8988T (cell line): ENCODE measurements at regions not wholly inside any gene's neighbourhood (a gene's known extent, or its start where the extent isn't known, plus 50 kb on each side); places are given as distances from the start of the nearest gene placed in this dataset.

ENCODE experiments used
- DNase-seq: peaks from one replicate; pipeline ENCODE4 v3.0.0; 2011

DNA sequence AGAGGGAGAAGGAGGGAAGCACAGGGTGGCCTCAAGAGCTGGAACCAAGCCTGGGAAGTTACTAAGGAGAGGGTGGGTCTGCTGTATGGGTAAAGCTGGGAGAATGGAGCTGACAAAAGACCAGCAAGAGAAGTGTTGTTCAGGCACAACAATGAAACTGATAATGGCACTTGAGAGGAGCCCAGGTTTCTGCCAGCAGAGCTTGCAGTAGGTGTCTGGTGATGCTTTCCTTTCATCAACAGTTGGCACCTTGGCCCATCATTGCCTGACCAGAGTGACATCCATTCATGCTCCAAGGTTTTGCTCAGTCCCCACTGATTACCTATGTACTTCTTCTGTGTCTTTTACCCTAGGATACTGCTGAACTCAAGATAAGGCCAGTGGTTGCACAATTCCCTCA, 92.9 kb upstream of the CXCR4 start:
- DNase-seq = no peak

DNA sequence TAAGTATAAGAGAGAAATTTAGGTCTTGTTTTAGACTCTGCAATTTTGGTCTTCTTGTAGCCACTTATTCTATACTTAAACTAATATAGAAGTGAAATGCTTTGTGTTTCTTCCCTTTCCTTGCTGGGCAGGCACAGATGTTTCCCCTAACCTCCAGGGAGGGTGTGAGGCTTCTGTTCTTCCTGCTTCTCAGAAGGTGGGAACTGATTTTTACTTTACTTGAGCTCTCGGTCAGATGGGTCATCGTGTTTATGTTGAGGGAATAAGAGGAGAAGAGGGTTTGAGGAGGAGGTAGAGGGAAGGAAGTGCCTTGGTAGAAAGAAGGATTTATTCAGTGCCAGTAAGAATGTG, 92.5 kb upstream of the CXCR4 start:
- no peak for DNase-seq

DNA sequence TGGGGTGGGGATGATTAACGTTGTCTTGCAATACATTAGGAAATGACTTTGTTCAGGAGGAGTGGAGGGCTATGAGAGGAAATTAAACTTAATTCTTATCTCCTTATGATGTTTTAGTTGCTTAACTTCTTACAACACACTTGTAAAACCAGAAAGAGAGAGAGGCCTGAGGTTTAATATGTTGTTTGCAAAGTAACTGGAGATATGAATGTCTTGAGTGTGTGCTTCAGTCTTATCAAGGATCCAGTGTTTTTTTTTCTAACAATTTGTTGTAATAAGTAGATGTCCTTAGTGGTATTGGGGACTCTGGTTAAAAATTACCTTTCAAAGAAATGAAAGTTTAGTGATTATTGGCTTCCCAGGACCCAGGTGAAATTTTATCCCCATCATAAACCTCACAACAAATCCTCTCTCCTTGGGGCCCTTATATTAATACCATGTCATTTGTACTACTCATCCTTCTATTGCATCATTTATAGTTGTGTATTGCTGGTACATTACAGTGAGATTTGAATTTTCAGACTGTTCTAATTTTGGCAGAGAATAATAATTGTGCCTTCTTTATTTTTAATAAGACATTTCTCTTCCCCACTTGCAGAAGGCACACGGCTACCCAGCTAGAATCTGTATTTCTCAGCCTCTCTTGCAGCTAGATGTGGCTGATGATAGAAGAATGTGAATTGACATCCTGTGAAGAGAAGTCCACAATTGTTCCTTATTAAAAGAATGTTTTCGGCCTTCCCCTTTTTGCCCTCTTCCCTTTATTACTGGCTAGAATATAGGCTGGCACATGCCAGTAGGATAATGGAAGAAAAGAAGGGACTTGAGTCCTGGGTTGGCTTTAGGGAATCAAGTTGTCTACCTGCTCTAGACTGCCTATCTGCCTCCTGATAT, 91.9 kb upstream of the CXCR4 start:
- DNase-seq = no peak

DNA sequence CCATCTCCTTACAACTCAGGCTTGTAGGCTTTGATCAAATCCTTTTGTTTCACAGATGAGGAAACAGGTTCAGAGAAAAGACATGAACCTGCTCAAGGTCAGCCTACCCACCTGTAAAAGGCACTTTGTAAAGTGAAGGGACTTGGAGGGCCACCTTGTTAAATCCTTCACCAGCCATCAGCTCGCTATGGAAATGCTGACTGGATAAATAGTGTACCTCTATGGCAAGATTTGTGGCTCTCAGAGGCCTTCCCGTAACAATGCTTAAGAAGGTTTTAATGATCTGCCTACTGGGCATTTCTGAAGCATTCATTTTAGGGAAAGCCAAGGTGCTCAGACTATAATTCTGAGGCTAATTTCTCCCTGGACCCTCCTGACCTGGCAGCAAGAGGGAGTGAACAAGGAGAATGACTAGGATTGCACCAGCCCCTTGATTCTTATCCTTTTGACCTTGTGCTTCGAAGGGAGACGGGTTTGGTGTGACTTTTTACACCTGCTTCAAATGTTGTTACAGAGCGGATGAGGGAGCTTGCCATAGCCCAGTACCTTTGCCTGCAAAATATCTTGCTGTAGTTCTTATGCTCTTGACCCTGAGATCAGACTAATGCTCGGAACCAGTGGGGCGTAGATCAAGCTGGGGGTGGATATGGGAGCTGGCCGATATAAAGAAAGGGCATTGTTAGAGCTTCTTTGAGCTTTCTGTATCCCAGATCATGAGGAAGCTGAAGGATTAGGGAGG, 90.9 kb upstream of the CXCR4 start:
- DNase-seq = no peak

DNA sequence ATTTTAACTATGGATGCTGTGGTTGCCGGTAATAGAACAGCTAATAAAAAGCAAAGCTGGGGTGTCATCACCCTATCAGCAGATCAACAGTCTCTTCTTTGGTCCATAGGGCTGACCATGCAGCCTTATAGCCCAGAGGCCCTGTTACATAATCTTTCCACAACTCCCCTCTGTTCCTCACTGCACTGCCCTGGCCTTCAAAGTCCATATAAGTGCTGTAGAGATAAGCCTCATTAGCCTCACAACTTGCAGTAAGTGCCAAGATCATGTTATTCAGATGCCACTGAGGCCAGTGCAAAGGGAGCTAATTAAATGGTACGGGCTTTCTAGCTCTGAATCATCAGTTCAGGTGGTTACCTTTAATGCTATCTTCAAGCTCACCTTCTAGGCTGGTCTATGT, 89.7 kb upstream of the CXCR4 start:
- DNase-seq = no peak

DNA sequence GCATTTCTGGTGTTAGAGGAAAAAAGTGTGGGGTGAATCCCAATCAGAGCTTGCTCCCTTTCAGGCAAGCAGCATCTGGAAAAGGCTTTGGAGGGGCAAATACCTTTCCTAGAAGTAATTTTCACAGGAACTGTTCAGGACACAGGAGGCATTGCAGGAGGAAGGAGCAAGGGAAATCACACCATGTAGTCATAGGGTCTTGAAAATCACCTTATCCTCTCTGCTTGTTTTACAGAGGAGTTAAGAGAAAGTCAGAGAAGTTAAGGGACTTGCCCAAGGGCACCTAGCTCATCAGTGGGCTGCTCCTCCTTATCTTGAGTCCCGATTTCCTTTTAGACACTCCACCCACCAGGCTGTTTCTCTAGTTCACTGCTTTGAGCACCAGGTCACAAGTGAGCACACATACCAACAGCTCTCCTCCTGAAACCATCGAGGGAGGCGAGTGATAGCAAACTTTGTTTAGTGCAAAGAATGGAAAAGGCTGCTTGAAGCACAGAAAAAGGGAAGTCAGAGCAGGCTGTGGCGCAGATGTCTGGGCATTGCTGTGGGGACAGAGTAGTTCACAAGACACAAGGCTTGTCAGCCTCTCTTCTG, 89.2 kb upstream of the CXCR4 start:
- no peak for DNase-seq

DNA sequence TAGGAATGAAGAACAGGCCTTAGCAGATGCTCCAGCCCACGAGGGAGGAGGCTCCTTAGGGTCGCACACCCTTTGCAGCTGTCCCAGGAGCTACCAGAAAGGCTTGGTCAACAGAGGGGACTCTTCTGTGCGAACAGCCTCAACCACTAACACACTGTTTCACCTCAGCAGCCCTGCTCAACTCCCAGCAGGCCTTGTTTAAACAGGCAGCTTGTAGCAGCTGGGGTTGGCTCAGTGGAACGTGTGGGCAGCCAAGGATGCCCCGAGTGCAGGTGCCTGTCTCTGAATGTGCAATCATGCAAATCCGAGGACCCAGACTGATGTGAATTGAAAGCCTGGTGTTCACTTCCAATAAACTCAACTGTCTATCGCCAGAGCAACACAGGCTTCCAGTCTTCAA, 88.7 kb upstream of the CXCR4 start:
- no peak for DNase-seq

DNA sequence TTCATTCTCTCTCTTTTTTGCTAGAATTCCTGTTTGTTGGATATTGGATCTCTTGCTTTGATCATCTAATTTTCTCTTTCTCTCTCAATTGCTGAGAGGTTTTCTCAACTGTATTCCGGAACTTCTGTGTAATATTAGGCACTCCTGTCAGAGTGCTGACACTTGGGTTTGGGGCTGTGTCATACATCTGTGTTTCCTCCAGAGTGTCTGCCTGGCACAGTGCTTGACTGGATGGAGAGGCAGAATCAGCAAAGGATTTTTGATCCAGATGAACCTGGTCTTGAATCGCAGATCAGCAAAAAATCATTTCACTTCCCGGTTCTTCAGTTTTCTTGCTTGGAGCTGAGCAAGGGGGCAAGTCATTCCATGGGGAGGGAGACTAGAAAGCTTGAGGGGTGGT, 87.7 kb upstream of the CXCR4 start:
- no peak for DNase-seq

DNA sequence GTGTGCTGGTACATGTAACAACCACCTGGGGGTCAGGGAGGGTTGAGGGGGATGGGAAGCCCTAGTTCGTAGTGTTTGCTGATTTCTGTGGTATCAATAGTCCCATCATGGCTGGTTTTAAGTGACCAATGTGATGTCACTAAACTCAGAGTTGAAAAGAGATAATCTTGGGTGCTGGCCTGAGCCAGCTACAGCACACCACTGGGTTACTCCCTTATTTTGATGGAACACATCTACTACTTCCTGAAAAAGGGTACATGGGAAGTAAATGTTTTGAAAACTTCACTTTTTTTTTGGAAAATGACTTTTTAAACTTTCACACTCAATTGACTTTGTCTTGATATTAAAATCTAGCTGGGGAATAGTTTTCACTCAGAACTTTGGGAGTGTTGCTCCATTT, 87.0 kb upstream of the CXCR4 start:
- DNase-seq = no peak

DNA sequence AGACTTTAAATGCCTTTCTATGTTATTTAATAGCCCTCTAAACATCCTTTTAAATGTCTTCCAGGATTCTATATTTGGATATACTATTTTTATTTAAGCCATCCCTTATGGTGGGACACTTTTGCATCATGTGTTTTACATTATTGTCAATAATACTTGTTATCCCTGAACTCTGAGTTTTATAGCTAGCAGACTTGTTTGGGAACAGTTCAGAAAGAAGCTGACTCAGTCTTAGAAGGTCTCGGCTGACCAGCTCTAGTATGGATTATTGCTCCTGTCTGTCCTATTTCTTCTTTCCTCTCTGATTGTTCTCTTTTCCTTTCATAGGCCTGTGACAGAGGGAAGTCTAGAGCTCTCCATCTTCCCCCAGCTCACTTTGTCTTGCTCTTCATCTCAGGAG, 77.3 kb upstream of the CXCR4 start:
- no peak for DNase-seq

DNA sequence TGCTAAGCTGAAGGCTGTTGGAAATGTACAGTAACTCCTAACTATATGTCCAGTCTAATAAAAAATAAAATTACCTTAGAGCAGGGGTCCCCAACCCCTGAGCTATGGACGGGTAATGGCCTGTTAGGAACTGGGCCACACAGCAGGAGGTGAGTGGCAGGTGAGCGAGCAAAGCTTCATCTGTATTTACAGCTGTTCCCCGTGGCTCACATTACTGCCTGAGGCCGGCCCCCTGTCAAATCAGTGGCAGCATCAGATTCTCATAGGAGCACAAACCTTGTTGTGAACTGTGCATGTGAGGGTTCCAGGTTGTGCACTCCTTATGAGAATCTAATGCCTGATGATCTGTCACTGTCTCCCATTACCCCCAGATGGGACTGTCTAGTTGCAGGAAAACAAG, 73.1 kb upstream of the CXCR4 start:
- DNase-seq = no peak

DNA sequence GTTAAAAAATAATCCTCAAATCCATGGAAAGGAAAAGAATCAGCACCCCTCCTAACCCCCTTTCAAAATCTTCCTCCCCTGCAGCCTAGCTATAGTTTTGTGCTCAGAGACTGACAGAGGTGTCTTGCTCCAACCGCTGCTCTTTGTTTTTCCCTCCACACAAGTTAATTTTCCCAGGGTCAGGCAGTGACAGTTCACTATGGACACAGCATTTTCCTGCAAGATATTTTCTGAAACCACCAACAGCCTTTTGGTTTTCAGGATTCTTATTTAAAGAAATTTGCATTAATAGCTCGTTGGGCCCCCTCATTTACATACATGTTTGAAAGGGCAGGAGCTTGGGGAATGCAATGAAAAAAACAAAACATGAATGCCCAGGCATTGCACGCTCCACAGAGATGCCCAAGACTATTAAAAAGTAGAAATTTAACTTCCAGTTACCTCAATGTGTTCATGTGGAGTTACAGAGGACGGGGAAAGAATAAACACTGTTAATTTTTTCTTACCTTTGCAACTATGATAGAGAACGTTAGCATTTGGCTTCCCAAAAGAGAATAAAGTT, 71.4 kb upstream of the CXCR4 start:
- no peak for DNase-seq

DNA sequence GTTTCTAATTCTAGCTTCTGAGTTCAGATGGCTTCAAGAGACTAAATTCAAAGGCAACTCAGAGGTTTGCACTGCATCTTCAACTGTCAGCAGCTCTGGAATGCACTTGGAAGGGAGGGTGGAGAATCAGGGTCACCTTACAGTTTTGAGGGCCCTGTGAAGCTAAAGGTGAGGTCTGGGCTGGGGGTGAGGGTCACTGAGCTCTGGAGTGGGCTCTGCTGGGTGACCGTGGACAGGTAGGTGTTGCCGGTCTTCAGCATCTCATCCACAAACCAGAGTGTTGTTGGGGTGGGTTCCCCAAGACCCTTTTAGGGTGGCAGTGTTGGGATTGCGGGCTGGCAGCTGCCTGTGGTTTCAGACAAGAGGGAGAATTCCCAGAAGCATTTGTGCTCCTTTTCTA, 70.1 kb upstream of the CXCR4 start:
- DNase-seq = no peak

DNA sequence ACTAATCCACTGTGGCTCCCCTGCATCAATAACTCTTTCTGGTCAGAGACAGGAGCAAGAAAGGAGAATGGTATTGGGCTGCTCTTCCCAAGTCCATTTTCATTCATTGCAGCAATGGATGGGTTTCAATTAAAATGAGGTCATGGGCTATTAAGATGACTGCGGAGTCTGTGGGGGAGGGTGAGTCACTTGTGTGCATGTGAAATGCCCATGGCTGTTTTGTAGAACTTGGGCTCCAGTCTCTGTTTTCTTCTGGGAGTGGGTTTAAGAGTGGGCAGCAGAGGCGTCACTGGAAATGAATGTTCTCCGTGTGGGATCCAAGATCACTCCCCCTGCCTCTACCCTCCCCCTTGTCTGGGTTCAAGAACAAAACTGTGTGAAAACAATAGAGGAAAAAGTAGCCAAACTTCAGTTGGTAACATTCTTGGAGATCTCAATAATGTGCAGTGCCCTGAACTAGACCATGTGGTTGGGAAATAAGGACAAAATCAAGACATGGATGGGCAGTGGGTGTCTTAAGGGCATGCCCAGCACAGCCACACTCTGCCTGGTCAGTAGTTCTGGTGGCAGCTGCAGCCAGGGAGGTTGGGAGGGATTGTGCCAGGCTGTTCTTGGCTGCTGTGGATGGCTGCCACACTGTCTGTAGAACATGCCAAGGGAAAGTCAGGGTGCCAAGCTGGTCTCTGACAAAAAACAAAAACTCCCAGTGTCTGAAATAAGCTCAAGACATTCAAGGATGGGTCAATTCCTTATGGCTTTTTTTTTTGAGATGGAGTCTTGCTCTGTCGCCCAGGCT, 68.2 kb upstream of the CXCR4 start:
- DNase-seq = no peak

DNA sequence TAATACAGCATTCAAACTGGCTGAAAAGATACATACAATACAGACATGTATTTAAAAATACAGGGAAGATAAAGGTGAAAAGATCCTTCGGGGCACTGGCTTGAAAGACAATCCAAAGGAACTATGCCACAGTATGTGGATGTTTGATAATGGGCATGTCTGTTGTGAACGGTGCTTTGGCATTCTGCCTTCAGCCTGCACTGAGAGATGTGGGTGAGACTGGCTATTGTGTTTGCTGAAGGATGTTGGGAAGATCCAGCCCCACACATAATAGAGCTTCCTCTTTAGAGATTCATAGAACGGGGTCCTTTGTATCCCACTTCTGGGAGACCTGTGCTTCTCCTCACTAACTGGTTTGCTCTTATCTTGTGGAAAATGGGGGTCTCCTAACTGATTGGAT, 65.1 kb upstream of the CXCR4 start:
- no peak for DNase-seq

DNA sequence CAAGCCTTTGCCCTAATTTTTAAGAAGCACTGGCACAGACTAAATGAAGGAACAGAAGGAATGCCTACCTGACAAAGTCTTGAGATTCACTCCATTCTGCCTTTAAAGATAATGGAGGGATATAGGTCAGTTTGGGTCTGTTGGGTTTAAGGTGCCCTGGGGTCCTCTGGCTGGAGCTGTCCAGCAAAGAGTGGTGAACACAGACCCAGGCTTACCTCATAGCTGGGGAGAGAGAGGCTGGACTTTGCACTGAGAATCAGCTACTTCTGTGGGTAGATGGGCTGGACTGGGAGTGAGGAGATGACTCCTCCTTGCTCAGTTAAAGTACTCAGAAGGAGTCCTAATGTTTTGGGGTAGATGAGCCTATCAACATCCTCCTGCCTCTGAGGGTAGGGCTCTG, 64.4 kb upstream of the CXCR4 start:
- no peak for DNase-seq

DNA sequence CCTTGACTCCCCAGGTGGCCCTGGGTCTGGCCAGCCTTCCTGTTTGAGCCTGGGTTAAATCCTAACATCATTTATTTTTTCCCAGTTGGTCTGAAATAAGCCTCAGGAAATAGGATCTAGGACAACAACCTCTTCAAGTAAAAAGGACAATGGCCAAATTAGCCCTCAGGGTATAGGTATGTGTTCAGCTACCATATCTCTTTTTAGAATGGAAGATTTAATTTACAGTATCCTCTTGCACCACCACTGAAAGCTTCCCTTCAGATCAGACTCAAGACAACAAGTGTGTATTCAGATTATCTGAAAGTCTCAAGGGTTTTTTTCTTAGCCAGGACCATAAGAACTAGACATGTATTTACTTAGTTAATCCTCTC, 61.6 kb upstream of the CXCR4 start:
- no peak for DNase-seq

DNA sequence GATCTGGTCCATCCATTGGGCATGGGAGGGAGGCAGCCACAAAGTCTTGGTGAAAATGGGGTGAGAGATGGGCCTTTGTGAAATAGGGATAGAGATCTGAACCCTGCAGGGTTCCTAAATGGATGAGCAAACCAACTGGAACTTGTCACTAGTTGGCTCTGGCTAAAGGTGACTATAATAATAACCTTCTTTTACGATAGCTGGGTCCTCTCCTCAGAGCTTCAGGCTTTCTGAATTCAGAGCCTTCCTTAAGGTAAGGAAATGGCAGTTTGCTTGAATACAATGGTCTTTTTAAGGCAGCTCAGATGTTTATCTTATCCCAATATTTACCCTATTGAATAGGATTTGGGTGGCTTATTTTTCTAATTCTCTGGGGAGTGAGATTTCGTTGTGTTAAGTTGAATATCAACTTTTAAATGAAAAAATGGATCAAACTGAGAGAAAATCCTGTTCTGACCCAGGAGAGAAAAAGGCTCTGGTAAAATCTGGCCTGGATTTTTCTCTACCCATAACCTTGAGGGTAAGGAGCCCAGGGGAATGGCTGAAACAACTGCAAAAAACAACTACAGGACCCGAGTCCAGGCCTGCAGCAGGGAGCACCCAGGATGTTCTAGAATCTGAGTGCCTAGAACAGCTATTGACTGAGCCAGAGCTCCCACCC, 61.1 kb upstream of the CXCR4 start:
- DNase-seq = no peak

DNA sequence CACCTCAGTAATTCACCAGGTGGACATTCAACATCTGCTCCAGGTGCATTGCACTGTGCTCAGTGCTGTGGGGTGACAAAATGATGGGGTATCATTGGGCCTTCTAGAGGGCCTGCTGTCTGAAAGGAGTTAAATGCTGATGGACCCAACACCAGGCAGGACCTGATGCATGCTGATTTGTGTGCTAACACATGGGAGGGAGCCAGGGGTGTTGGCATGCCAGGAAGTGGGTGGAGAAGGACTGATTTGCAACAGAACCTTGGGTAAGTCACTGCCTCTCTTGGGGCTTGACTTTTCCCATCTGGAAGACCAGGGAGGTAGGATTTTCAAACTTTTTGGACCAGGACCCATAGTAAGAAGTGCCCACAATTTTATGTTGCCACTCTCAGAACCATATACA, 57.9 kb upstream of the CXCR4 start:
- DNase-seq = no peak

DNA sequence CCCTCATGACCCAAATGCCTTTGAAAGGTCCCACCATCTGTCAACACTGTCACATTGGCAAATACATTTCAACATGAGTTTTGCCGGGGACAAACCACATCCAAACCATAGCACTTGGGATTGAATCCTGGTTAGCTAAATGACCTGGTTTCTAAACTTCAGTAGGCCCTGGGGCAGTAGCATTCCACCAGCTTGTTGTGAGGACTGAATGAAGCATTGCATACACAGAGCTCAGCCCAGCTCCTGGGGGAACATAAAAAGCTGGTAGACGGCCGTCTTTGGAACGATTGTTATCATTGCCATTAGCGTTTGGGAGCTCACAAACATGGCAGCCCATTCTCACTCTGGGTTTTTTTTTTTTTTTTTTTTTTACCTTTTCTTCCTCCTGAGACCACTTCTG, 57.5 kb upstream of the CXCR4 start:
- DNase-seq = no peak

DNA sequence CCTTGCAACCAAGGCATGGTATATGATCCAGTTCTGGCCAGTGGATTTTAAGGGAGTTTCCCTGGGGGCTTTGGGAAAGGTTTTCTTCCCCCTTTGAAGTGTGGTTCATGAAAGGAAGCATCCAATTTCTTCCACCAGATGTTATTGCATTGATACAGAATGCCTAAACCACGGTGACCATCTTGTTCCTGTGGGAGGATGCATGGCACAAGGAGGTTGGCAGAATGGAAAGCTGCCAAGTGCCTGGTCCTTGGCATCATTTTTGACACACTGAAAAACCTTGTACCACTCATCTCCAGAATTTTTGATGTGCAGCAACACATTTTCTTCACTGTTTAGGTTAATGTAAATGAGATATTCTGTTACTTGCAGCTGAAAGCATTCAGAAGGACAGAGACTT, 55.2 kb upstream of the CXCR4 start:
- no peak for DNase-seq

DNA sequence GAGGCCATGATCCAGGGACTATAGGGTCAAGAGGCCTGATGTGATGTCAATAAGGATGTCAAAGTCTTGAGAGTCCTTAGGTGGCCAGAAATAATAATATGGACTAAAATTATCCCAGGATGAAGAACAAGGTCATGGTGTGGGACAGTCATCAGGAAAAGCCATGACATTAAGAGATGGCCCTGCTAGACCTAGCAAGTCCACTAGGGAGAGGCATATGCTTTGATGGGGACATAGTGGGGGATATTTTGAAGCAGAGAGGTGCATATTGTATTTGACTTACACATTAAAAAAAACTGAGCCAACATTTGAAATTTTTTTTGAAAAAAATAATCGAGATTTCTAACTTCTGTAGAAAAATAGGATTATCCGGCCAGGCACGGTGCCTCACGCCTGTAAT, 53.3 kb upstream of the CXCR4 start:
- no peak for DNase-seq

DNA sequence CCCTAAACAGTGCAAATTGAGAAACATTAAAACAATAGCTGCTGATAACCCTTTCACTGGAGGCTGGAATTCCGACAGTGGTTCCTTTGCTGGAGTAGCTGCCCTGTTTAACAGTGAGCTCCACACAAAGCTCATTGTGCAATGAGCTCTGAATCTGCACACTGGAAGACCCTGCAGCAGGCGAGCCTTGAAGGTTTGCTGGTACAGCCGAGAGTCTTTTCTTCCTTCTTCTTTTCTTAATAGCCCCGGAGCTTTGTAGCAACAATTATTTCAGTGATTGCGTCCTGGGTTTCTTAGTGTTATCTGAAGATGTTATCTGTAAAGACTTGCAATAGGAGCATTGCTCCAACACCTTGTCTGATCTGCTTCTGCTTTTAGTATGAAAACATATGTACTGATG, 50.8 kb upstream of the CXCR4 start:
- no peak for DNase-seq
